Body of pancreas (tissue), 4 donors: ENCODE measurements at regions not wholly inside any gene's neighbourhood (a gene's known extent, or its start where the extent isn't known, plus 50 kb on each side); places are given as distances from the start of the nearest gene placed in this dataset.

Experiments used
- ATAC-seq: fragments of 150-250 bp; one replicate; pipeline ENCODE4 v1.9.1; 2016
- DNase-seq, 4 donors: peaks; one replicate each; pipeline ENCODE4 v3.0.0-alpha.2; 2019
- H3K27ac ChIP-seq, 4 donors: fragments of 200-600 bp; sonication (generic); 1 replicate in 3 of 4; 2 replicates in 1 of 4; pipeline versions ENCODE4 v1.5.1 to v1.6.1; 2016 to 2019; ENCODE audit warnings: mild to moderate bottlenecking in 1 of 4, mixed read lengths in 1 of 4, moderate library complexity in 1 of 4
- H3K27me3 ChIP-seq, 2 donors: fragments of 200-600 bp; sonication (generic); one replicate each; pipeline ENCODE4 v1.6.0; 2016; ENCODE audit warnings: mild to moderate bottlenecking in 1 of 2
- H3K36me3 ChIP-seq, 2 donors: fragments of 200-600 bp; sonication (generic); replicated peaks in 1 of 2; 2 replicates each; pipeline ENCODE4 v1.5.1; 2016; ENCODE audit warnings: low read depth in 2 of 2; ENCODE audit not compliant: insufficient read depth in 1 of 2
- H3K4me1 ChIP-seq: fragments of 200-600 bp; sonication (generic); one replicate; pipeline ENCODE4 v1.6.0; 2016
- H3K4me3 ChIP-seq, 2 donors: fragments of 200-600 bp; sonication (generic); 1 replicate in 1 of 2; 2 replicates in 1 of 2; pipeline ENCODE4 v1.5.1; 2016 to 2019
- H3K9me3 ChIP-seq, 3 donors: fragments of 200-600 bp; sonication (generic); 1 replicate in 2 of 3; 2 replicates in 1 of 3; pipeline ENCODE4 v1.5.1; 2016
- CTCF ChIP-seq, 7 experiments: fragments of 450-650 bp in 4 of 7; fragments of 200-600 bp in 3 of 7; sonication (generic) in 3 of 7; IDR thresholded peaks; one replicate each; pipeline ENCODE4 v1.5.1; 2016 to 2019; ENCODE audit warnings: antibody characterized with exemption in 7 of 7
- POLR2A ChIP-seq, 3 donors: fragments of 450-650 bp; IDR thresholded peaks; one replicate each; pipeline ENCODE4 v1.6.1; 2016; ENCODE audit warnings: antibody characterized with exemption in 3 of 3, mild to moderate bottlenecking in 2 of 3
- WGBS, 2 donors: methylation state at CpG; one replicate each; pipeline ENCODE4 v1.1.5; 2017; 5-methylcytosine and 5-hydroxymethylcytosine counted together
- intact Hi-C: fragments of 100-400 bp; cut with DNase I; formaldehyde crosslinking; loops from one replicate; pipeline ENCODE4 v1.15.1; 2023

- H3K27ac ChIP-seq: no peak overlapping the region
- H3K9me3 ChIP-seq: no peaks in the 10 kb centered on the region
- TF ChIP-seq POLR2A (IDR thresholded peaks at IDR 0.05) (no peak), CTCF (IDR thresholded peaks at IDR 0.05) (no peak)
- WGBS, 2 donors: 34 to 45% methylated on average over 1 of the region's 1 CpG
- no peaks in the 10 kb centered on the region for H3K27me3 ChIP-seq
- DNase-seq: no peak
- intact Hi-C loops: no loop called here
- no peak for ATAC-seq
- no peak overlapping the region for H3K4me3 ChIP-seq
- no peaks in the 10 kb centered on the region for H3K36me3 ChIP-seq
- no peaks in the 10 kb centered on the region for H3K4me1 ChIP-seq
Observed at GRCh38 chr7:125780153-125780552, 850.5 kb upstream of the POT1 start.

GRCh38 chr7:125775317-125775716, 845.7 kb upstream of the POT1 start:
- no peaks in the 10 kb centered on the region for H3K4me1 ChIP-seq
- TF ChIP-seq POLR2A (IDR thresholded peaks at IDR 0.05) (no peak), CTCF (IDR thresholded peaks at IDR 0.05) (no peak)
- H3K27ac ChIP-seq: no peak overlapping the region
- no peaks in the 10 kb centered on the region for H3K9me3 ChIP-seq
- intact Hi-C loops: no loop called here
- no peak overlapping the region for H3K4me3 ChIP-seq
- ATAC-seq (no peak), DNase-seq (no peak)
- 27 to 38% methylated on average over 4 of the region's 4 CpGs for WGBS, 2 donors
- H3K27me3 ChIP-seq: no peaks in the 10 kb centered on the region
- H3K36me3 ChIP-seq: no peaks in the 10 kb centered on the region

GRCh38 chr7:125773113-125773785, 843.6 kb upstream of the POT1 start:
- Histone ChIP-seq H3K27ac (no peak overlapping the region), H3K9me3 (no peaks in the 10 kb centered on the region), H3K27me3 (no peaks in the 10 kb centered on the region), H3K36me3 (no peaks in the 10 kb centered on the region), H3K4me1 (no peaks in the 10 kb centered on the region), H3K4me3 (no peak overlapping the region)
- TF ChIP-seq CTCF (IDR thresholded peaks at IDR 0.05) (no peak), POLR2A (IDR thresholded peaks at IDR 0.05) (no peak)
- DNase-seq (no peak), ATAC-seq (no peak)
- 61 to 68% methylated on average over 15 to 19 of the region's 19 CpGs for WGBS, 2 donors
- intact Hi-C loops: no loop called here

- no peak overlapping the region for H3K4me3 ChIP-seq
- no peaks in the 10 kb centered on the region for H3K27me3 ChIP-seq
- H3K36me3 ChIP-seq: no peaks in the 10 kb centered on the region
- no peaks in the 10 kb centered on the region for H3K9me3 ChIP-seq
- TF ChIP-seq CTCF (IDR thresholded peaks at IDR 0.05) (no peak), POLR2A (IDR thresholded peaks at IDR 0.05) (no peak)
- H3K27ac ChIP-seq: no peak overlapping the region
- ATAC-seq (no peak), DNase-seq (no peak)
- intact Hi-C loops: no loop called here
- no peaks in the 10 kb centered on the region for H3K4me1 ChIP-seq
Observed at GRCh38 chr7:125747966-125748365, 818.3 kb upstream of the POT1 start.

- no peaks in the 10 kb centered on the region for H3K27me3 ChIP-seq
- TF ChIP-seq POLR2A (IDR thresholded peaks at IDR 0.05) (no peak), CTCF (IDR thresholded peaks at IDR 0.05) (no peak)
- no peaks in the 10 kb centered on the region for H3K4me1 ChIP-seq
- WGBS, 2 donors: 49 to 62% methylated on average over 2 of the region's 2 CpGs
- H3K9me3 ChIP-seq: no peaks in the 10 kb centered on the region
- ATAC-seq (no peak), DNase-seq (no peak)
- no peak overlapping the region for H3K27ac ChIP-seq
- intact Hi-C loops: no loop called here
- H3K4me3 ChIP-seq: no peak overlapping the region
- no peaks in the 10 kb centered on the region for H3K36me3 ChIP-seq
Observed at GRCh38 chr7:125746510-125746909, 816.9 kb upstream of the POT1 start.
